HG03460 (cell line): ENCODE measurements at regions not wholly inside any gene's neighbourhood (a gene's known extent, or its start where the extent isn't known, plus 50 kb on each side); places are given as distances from the start of the nearest gene placed in this dataset.

Experiments
- ATAC-seq: cut with Tn5 transposase; IDR thresholded peaks from one replicate; pipeline ENCODE4 v1.9.1; 2021; ENCODE audit not compliant: unreplicated experiment

- ATAC-seq, result no peak
Measured at GRCh38 chr1:199710974-199711373, 316.5 kb upstream of the NR5A2 start.

GRCh38 chr1:199716729-199717128, 310.8 kb upstream of the NR5A2 start:
- ATAC-seq, result no peak

GRCh38 chr1:199719156-199719842, 308.2 kb upstream of the NR5A2 start:
- no peak for ATAC-seq

GRCh38 chr1:199720496-199720895, 307.0 kb upstream of the NR5A2 start:
- ATAC-seq, result no peak

- no peak for ATAC-seq
Measured at GRCh38 chr1:199721001-199721400, 306.5 kb upstream of the NR5A2 start.

- ATAC-seq, result no peak
Measured at GRCh38 chr1:199723250-199723956, 304.1 kb upstream of the NR5A2 start.

GRCh38 chr1:199724049-199724448, 303.5 kb upstream of the NR5A2 start:
- ATAC-seq, result no peak

GRCh38 chr1:199725002-199725565, 302.4 kb upstream of the NR5A2 start:
- peak; percentile 74 for ATAC-seq

- no peak for ATAC-seq
Measured at GRCh38 chr1:199727682-199728081, 299.8 kb upstream of the NR5A2 start.

GRCh38 chr1:199728345-199728744, 299.2 kb upstream of the NR5A2 start:
- ATAC-seq, result no peak

- ATAC-seq, result no peak
Measured at GRCh38 chr1:199733125-199733524, 294.4 kb upstream of the NR5A2 start.

- no peak for ATAC-seq
Measured at GRCh38 chr1:199734186-199734585, 293.3 kb upstream of the NR5A2 start.

GRCh38 chr1:199735660-199736059, 291.9 kb upstream of the NR5A2 start:
- no peak for ATAC-seq

- no peak for ATAC-seq
Measured at GRCh38 chr1:199736646-199737045, 290.9 kb upstream of the NR5A2 start.

- ATAC-seq, result no peak
Measured at GRCh38 chr1:199741586-199741985, 285.9 kb upstream of the NR5A2 start.

- no peak for ATAC-seq
Measured at GRCh38 chr1:199742547-199742946, 285.0 kb upstream of the NR5A2 start.

- ATAC-seq, result no peak
Measured at GRCh38 chr1:199743227-199743626, 284.3 kb upstream of the NR5A2 start.

- ATAC-seq, result no peak
Measured at GRCh38 chr1:199746666-199747384, 280.7 kb upstream of the NR5A2 start.

GRCh38 chr1:199747984-199748383, 279.5 kb upstream of the NR5A2 start:
- no peak for ATAC-seq

- no peak for ATAC-seq
Measured at GRCh38 chr1:199751506-199751905, 276.0 kb upstream of the NR5A2 start.

- no peak for ATAC-seq
Measured at GRCh38 chr1:199751962-199752687, 275.4 kb upstream of the NR5A2 start.
